ENCODE measurements at regions not wholly inside any gene's neighbourhood (a gene's known extent, or its start where the extent isn't known, plus 50 kb on each side); places are given as distances from the start of the nearest gene placed in this dataset.

DNA sequence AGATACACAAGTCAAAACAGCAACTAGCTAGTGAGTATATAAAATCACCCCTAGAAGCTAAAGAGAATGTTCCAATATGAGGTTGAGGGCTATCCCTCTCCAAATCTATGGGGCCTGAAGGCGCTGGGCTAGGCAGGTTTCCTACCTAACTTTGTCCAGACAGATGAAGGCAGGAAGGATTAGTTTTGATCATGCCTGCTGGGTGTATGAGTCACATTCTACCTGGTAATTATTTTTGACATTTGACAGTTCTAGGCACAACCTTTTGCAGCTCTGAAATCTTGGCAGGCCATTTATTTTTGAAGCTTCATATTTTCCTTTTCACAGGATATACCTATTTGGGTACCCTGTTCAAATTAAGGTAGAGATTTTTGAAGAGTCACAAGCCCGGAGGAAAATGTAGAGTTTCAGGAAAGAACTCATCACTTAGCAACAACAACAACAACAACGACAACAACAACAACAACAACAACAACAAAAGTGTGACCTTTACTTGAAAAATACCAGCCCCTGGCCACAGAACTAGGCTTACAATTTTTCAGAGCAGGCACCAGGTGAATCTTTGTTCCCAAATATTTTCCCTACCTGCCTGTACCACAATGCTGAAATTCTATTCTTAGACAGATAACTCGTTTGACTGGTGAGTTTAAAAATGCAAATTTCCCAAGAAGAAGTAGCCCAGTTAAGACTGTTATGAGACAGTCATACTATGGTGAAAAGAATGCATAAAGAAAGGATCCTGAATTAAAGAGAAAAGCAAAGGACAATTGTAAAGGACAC is 175.5 kb upstream of the TUT7 start:
- Histone ChIP-seq H3K4me1 (ENCODE audit: insufficient read depth, low read length, poor library complexity, severe bottlenecking) (no peaks in the 10 kb centered on the region), H3K4me2 (ENCODE audit: low read depth, low read length, poor library complexity, severe bottlenecking) (no peak overlapping the region), H3K9me2 (replicated peaks; ENCODE audit: low read depth, low read length) (no peaks in the 10 kb centered on the region), H3K4me3 (ENCODE audit: low read length, poor library complexity, severe bottlenecking) (no peak overlapping the region), H3K27me3 (ENCODE audit: insufficient read depth, low read length, poor library complexity, severe bottlenecking) (no peaks in the 10 kb centered on the region), H2AFZ (ENCODE audit: low read length) (no peak overlapping the region), H3K9me3 (ENCODE audit: insufficient read depth, low read depth, low read length) (no peaks in the 10 kb centered on the region), H3K79me2 (ENCODE audit: insufficient read depth, low read length) (no peaks in the 10 kb centered on the region), H4K20me1 (ENCODE audit: insufficient read depth, low read length, poor library complexity, severe bottlenecking) (no peaks in the 10 kb centered on the region), H3F3A (ENCODE audit: low read depth) (no peaks in the 10 kb centered on the region), H3K9ac (ENCODE audit: low read depth, low read length, poor library complexity, severe bottlenecking) (no peak overlapping the region), H3K36me3 (ENCODE audit: insufficient read depth, low read length) (no peaks in the 10 kb centered on the region)
- TF ChIP-seq CTCF (conservative IDR thresholded peaks at IDR 0.05; ENCODE audit: low read length) (no peak), EZH2phosphoT487 (IDR thresholded peaks at IDR 0.05; ENCODE audit: borderline replicate concordance) (no peak)

GRCh38 chr9:86526021-86526420 is 171.8 kb upstream of the TUT7 start:
- H3F3A ChIP-seq (ENCODE audit: low read depth) = no peaks in the 10 kb centered on the region
- no peaks in the 10 kb centered on the region for H4K20me1 ChIP-seq (ENCODE audit: insufficient read depth, low read length, poor library complexity, severe bottlenecking)
- no peaks in the 10 kb centered on the region for H3K79me2 ChIP-seq (ENCODE audit: insufficient read depth, low read length)
- no peak overlapping the region for H3K4me3 ChIP-seq (ENCODE audit: low read length, poor library complexity, severe bottlenecking)
- TF ChIP-seq CTCF (conservative IDR thresholded peaks at IDR 0.05; ENCODE audit: low read length) (no peak), EZH2phosphoT487 (IDR thresholded peaks at IDR 0.05; ENCODE audit: borderline replicate concordance) (no peak)
- no peak overlapping the region for H3K4me2 ChIP-seq (ENCODE audit: low read depth, low read length, poor library complexity, severe bottlenecking)
- no peaks in the 10 kb centered on the region for H3K4me1 ChIP-seq (ENCODE audit: insufficient read depth, low read length, poor library complexity, severe bottlenecking)
- no peak overlapping the region for H3K9ac ChIP-seq (ENCODE audit: low read depth, low read length, poor library complexity, severe bottlenecking)
- no peaks in the 10 kb centered on the region for H3K9me3 ChIP-seq (ENCODE audit: insufficient read depth, low read depth, low read length)
- no peaks in the 10 kb centered on the region for H3K36me3 ChIP-seq (ENCODE audit: insufficient read depth, low read length)
- H2AFZ ChIP-seq (ENCODE audit: low read length) = no peak overlapping the region
- H3K9me2 ChIP-seq (replicated peaks; ENCODE audit: low read depth, low read length) = no peaks in the 10 kb centered on the region
- no peaks in the 10 kb centered on the region for H3K27me3 ChIP-seq (ENCODE audit: insufficient read depth, low read length, poor library complexity, severe bottlenecking)

- no peak for TF ChIP-seq CTCF (conservative IDR thresholded peaks at IDR 0.05; ENCODE audit: low read length)
- TF ChIP-seq EZH2phosphoT487 (IDR thresholded peaks at IDR 0.05; ENCODE audit: borderline replicate concordance) = no peak
- Histone ChIP-seq H3K27me3 (ENCODE audit: insufficient read depth, low read length, poor library complexity, severe bottlenecking) (no peaks in the 10 kb centered on the region), H3F3A (ENCODE audit: low read depth) (no peaks in the 10 kb centered on the region)
These were observed 171.0 kb upstream of the TUT7 start for GRCh38 chr9:86525182-86525581.

More at GRCh38 chr9:86525182-86525581, 171.0 kb upstream of the TUT7 start:
- Histone ChIP-seq H3K79me2 (ENCODE audit: insufficient read depth, low read length) (no peaks in the 10 kb centered on the region), H3K9me3 (ENCODE audit: insufficient read depth, low read depth, low read length) (no peaks in the 10 kb centered on the region), H3K4me3 (ENCODE audit: low read length, poor library complexity, severe bottlenecking) (no peak overlapping the region), H3K9ac (ENCODE audit: low read depth, low read length, poor library complexity, severe bottlenecking) (no peak overlapping the region), H3K36me3 (ENCODE audit: insufficient read depth, low read length) (no peaks in the 10 kb centered on the region), H4K20me1 (ENCODE audit: insufficient read depth, low read length, poor library complexity, severe bottlenecking) (no peaks in the 10 kb centered on the region), H2AFZ (ENCODE audit: low read length) (no peak overlapping the region), H3K4me1 (ENCODE audit: insufficient read depth, low read length, poor library complexity, severe bottlenecking) (no peaks in the 10 kb centered on the region), H3K9me2 (replicated peaks; ENCODE audit: low read depth, low read length) (no peaks in the 10 kb centered on the region), H3K4me2 (ENCODE audit: low read depth, low read length, poor library complexity, severe bottlenecking) (no peak overlapping the region)

All from Loucy (cell line).